ENCODE measurements at regions not wholly inside any gene's neighbourhood (a gene's known extent, or its start where the extent isn't known, plus 50 kb on each side); places are given as distances from the start of the nearest gene placed in this dataset.

- TF ChIP-seq CTCF (IDR thresholded peaks at IDR 0.05) = no peak
- no peak for TF ChIP-seq POLR2AphosphoS5 (IDR thresholded peaks at IDR 0.05)
- no peak for TF ChIP-seq POLR2A (IDR thresholded peaks at IDR 0.05)
Measured at GRCh38 chr4:66052426-66052825, 382.1 kb upstream of the EPHA5 start.
